HEK293T (cell line): ENCODE measurements at regions not wholly inside any gene's neighbourhood (a gene's known extent, or its start where the extent isn't known, plus 50 kb on each side); places are given as distances from the start of the nearest gene placed in this dataset.

ENCODE experiments used
- ARNT ChIP-seq: fragments of 450-650 bp; IDR thresholded peaks from 2 replicates; pipeline ENCODE4 v1.6.1; 2017; ENCODE audit warnings: mild to moderate bottlenecking
- CTBP1 ChIP-seq: fragments of 450-650 bp; IDR thresholded peaks from 2 replicates; pipeline ENCODE4 v1.6.1; 2016; ENCODE audit warnings: borderline replicate concordance
- FOXA1 ChIP-seq: fragments of 450-650 bp; IDR thresholded peaks from 2 replicates; pipeline ENCODE4 v1.6.1; 2016; ENCODE audit warnings: mild to moderate bottlenecking
- FOXK2 ChIP-seq: fragments of 450-650 bp; IDR thresholded peaks from 2 replicates; pipeline ENCODE4 v1.6.1; 2016; ENCODE audit warnings: mild to moderate bottlenecking
- FOXM1 ChIP-seq: fragments of 450-650 bp; IDR thresholded peaks from 2 replicates; pipeline ENCODE4 v1.6.1; 2017; ENCODE audit warnings: mild to moderate bottlenecking, borderline replicate concordance
- PKNOX1 ChIP-seq: fragments of 450-650 bp; IDR thresholded peaks from 2 replicates; pipeline ENCODE4 v1.6.1; 2016
- SP1 ChIP-seq: fragments of 450-650 bp; IDR thresholded peaks from 2 replicates; pipeline ENCODE4 v1.6.1; 2017
- SUZ12 ChIP-seq: fragments of 450-650 bp; IDR thresholded peaks from 2 replicates; pipeline ENCODE4 v1.6.1; 2016; ENCODE audit warnings: mild to moderate bottlenecking
- TARDBP ChIP-seq: fragments of 450-650 bp; IDR thresholded peaks from 2 replicates; pipeline ENCODE4 v1.6.1; 2016
- ZNF384 ChIP-seq: fragments of 450-650 bp; IDR thresholded peaks from 2 replicates; pipeline ENCODE4 v1.6.1; 2016

- no peak for TF ChIP-seq TARDBP
- TF ChIP-seq ZNF384 = no peak
- no peak for TF ChIP-seq SP1
- TF ChIP-seq FOXA1 = no peak
- TF ChIP-seq CTBP1 = no peak
- TF ChIP-seq FOXM1 = no peak
- TF ChIP-seq ARNT = no peak
- TF ChIP-seq PKNOX1 = no peak
- no peak for TF ChIP-seq SUZ12
- no peak for TF ChIP-seq FOXK2
Observed at GRCh38 chr20:52313341-52313963, 121.9 kb upstream of the ZFP64 start.
